ENCODE measurements at regions not wholly inside any gene's neighbourhood (a gene's known extent, or its start where the extent isn't known, plus 50 kb on each side); places are given as distances from the start of the nearest gene placed in this dataset.

- no peak for TF ChIP-seq POLR2A (IDR thresholded peaks at IDR 0.05)
- no peak for TF ChIP-seq CTCF (IDR thresholded peaks at IDR 0.05)
- TF ChIP-seq EP300 (IDR thresholded peaks at IDR 0.05) = no peak
These were observed 362.4 kb upstream of the ACTBL2 start for GRCh38 chr5:57845025-57845424.

All from ovary (tissue), 3 donors.